Mesenchymal stem cell (in vitro differentiated cells and primary cell): ENCODE measurements at regions not wholly inside any gene's neighbourhood (a gene's known extent, or its start where the extent isn't known, plus 50 kb on each side); places are given as distances from the start of the nearest gene placed in this dataset. TPM values are rescaled to one million over a fixed set of nuclear protein-coding genes. Genes with fewer than 3 reads are reported as not detected.

ENCODE experiments used
- DNase-seq: peaks from one replicate; pipeline ENCODE4 v3.0.0-alpha.2; 2013
- H2AFZ ChIP-seq: one replicate; pipeline ENCODE4 v1.6.1; 2013; ENCODE audit warnings: low read depth, mild to moderate bottlenecking, control low read depth, inconsistent platforms, low read length, moderate library complexity
- H2AK5ac ChIP-seq: 2 replicates; pipeline ENCODE4 v1.6.1; 2013; ENCODE audit warnings: low read length, moderate library complexity, mild to moderate bottlenecking, inconsistent platforms; ENCODE audit not compliant: severe bottlenecking
- H2BK120ac ChIP-seq: one replicate; pipeline ENCODE4 v1.6.1; 2013; ENCODE audit warnings: low read depth, mild to moderate bottlenecking, inconsistent platforms, low read length, moderate library complexity
- H2BK12ac ChIP-seq, 2 experiments: one replicate each; pipeline ENCODE4 v1.6.1; 2013; ENCODE audit warnings: inconsistent platforms in 2 of 2, low read length in 2 of 2, mild to moderate bottlenecking in 2 of 2, moderate library complexity in 2 of 2, control low read depth in 1 of 2
- H2BK15ac ChIP-seq: one replicate; pipeline ENCODE4 v1.6.1; 2013; ENCODE audit warnings: mild to moderate bottlenecking, low read depth, inconsistent platforms; ENCODE audit not compliant: poor library complexity, severe bottlenecking
- H2BK5ac ChIP-seq: 2 replicates; pipeline ENCODE4 v1.6.1; 2013; ENCODE audit warnings: low read depth, mild to moderate bottlenecking, low read length, control low read depth, inconsistent platforms; ENCODE audit not compliant: poor library complexity, severe bottlenecking
- H3K14ac ChIP-seq, 2 experiments: one replicate each; pipeline ENCODE4 v1.6.1; 2013; ENCODE audit warnings: inconsistent platforms in 2 of 2, low read length in 2 of 2, control low read depth in 1 of 2, mild to moderate bottlenecking in 1 of 2, moderate library complexity in 1 of 2
- H3K18ac ChIP-seq, 2 experiments: one replicate each; pipeline ENCODE4 v1.6.1; 2013; ENCODE audit warnings: inconsistent platforms in 2 of 2, low read length in 2 of 2, control low read depth in 1 of 2, low read depth in 1 of 2, mild to moderate bottlenecking in 1 of 2
- H3K23ac ChIP-seq, 2 experiments: one replicate each; pipeline ENCODE4 v1.6.1; 2013; ENCODE audit warnings: inconsistent platforms in 2 of 2, low read length in 2 of 2, mild to moderate bottlenecking in 2 of 2, moderate library complexity in 2 of 2, control low read depth in 1 of 2
- H3K27ac ChIP-seq: 2 replicates; pipeline ENCODE4 v1.5.1; 2013; ENCODE audit warnings: mild to moderate bottlenecking, moderate library complexity, low read length, control low read depth, inconsistent platforms; ENCODE audit not compliant: poor library complexity, severe bottlenecking
- H3K27me3 ChIP-seq, 2 experiments: 2 replicates each; pipeline versions ENCODE4 v1.6.1 to v1.7.0; 2013; ENCODE audit warnings: low read length in 2 of 2, mild to moderate bottlenecking in 2 of 2, moderate library complexity in 2 of 2, control low read depth in 1 of 2, inconsistent platforms in 1 of 2; ENCODE audit not compliant: control insufficient read depth in 1 of 2, insufficient read depth in 1 of 2
- H3K36me3 ChIP-seq, 2 experiments: 2 replicates each; pipeline versions ENCODE4 v1.6.1 to v1.7.0; 2013; ENCODE audit warnings: low read length in 2 of 2, control low read depth in 1 of 2, inconsistent platforms in 1 of 2, low read depth in 1 of 2, mild to moderate bottlenecking in 1 of 2; ENCODE audit not compliant: insufficient read depth in 2 of 2, control insufficient read depth in 1 of 2
- H3K4ac ChIP-seq, 2 experiments: one replicate each; pipeline ENCODE4 v1.6.1; 2013; ENCODE audit warnings: inconsistent platforms in 2 of 2, low read length in 2 of 2, mild to moderate bottlenecking in 2 of 2, moderate library complexity in 2 of 2, control low read depth in 1 of 2, low read depth in 1 of 2
- H3K4me1 ChIP-seq: 2 replicates; pipeline ENCODE4 v1.6.1; 2013; ENCODE audit warnings: low read depth, low read length, control low read depth; ENCODE audit not compliant: control insufficient read depth, insufficient read depth
- H3K4me2 ChIP-seq: 2 replicates; pipeline ENCODE4 v1.6.1; 2013; ENCODE audit warnings: low read length, mild to moderate bottlenecking, inconsistent platforms; ENCODE audit not compliant: poor library complexity, severe bottlenecking
- H3K4me3 ChIP-seq, 2 experiments: 2 replicates each; pipeline versions ENCODE4 v1.5.1 to v1.7.0; 2013; ENCODE audit warnings: low read length in 2 of 2, mild to moderate bottlenecking in 2 of 2, control low read depth in 1 of 2, low read depth in 1 of 2; ENCODE audit not compliant: insufficient read depth in 1 of 2
- H3K79me1 ChIP-seq: replicated peaks from 2 replicates; pipeline ENCODE4 v1.6.1; 2013; ENCODE audit warnings: mild to moderate bottlenecking, control low read depth, low read length, inconsistent platforms; ENCODE audit not compliant: poor library complexity, severe bottlenecking
- H3K9ac ChIP-seq: 2 replicates; pipeline ENCODE4 v1.7.0; 2013; ENCODE audit warnings: mild to moderate bottlenecking, low read length, moderate library complexity
- H3K9me3 ChIP-seq: 2 replicates; pipeline ENCODE4 v1.7.0; 2013; ENCODE audit warnings: mild to moderate bottlenecking, low read length; ENCODE audit not compliant: control insufficient read depth
- H4K8ac ChIP-seq: one replicate; pipeline ENCODE4 v1.6.1; 2013; ENCODE audit warnings: inconsistent platforms, mild to moderate bottlenecking, low read length, moderate library complexity
- H4K91ac ChIP-seq: one replicate; pipeline ENCODE4 v1.6.1; 2013; ENCODE audit warnings: mild to moderate bottlenecking, low read length, inconsistent platforms
- WGBS: methylation state at CpG from one replicate; pipeline ENCODE4 v1.1.7; 2013; ENCODE audit warnings: mixed read lengths; 5-methylcytosine and 5-hydroxymethylcytosine counted together
- small RNA-seq: library from polyadenylated mRNA; stranded (forward); fragments of <200 nt; extraction: miRNeasy Mini kit (QIAGEN cat#:217004); gene quantifications from one replicate; pipeline ENCODE3, GENCODE V24; 2013; ENCODE audit warnings: low read depth

DNA sequence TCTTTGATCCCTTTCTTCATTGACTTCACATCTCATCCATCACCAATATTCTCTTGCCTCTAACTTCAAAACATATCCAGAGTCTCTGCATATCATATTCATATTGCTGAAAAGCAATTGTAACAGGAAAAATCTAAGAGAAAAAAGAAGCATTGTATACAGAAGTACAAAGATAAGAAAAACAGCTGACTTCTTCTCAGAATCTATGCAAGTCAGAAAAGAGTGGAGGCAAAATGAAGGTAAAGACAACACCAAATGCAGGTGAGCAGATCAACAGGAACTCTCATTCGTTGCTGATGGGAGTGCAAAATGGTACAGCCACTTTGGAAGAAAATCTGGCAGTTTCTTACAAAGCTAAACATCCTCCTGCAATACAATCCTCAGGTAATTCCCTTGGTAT, 155.6 kb downstream of the PHF2 start:
- Histone ChIP-seq H3K9ac (no peak overlapping the region), H3K14ac (no peak overlapping the region), H3K4me1 (no peaks in the 10 kb centered on the region), H4K8ac (no peak overlapping the region), H2BK5ac (no peak overlapping the region), H3K18ac (no peak overlapping the region), H2BK15ac (no peak overlapping the region), H3K36me3 (no peaks in the 10 kb centered on the region), H3K79me1 (no peaks in the 10 kb centered on the region), H3K23ac (no peak overlapping the region), H3K27me3 (no peaks in the 10 kb centered on the region), H3K27ac (no peak overlapping the region), H2AFZ (no peak overlapping the region), H2BK120ac (no peak overlapping the region), H2AK5ac (no peak overlapping the region), H3K4me3 (no peak overlapping the region), H3K4me2 (no peak overlapping the region), H3K9me3 (peaks cover 50% of the 10 kb centered on the region), H4K91ac (no peak overlapping the region), H3K4ac (no peak overlapping the region), H2BK12ac (no peak overlapping the region)
- DNase-seq = no peak
- WGBS = 20% methylated on average over 1 of the region's 1 CpG

DNA sequence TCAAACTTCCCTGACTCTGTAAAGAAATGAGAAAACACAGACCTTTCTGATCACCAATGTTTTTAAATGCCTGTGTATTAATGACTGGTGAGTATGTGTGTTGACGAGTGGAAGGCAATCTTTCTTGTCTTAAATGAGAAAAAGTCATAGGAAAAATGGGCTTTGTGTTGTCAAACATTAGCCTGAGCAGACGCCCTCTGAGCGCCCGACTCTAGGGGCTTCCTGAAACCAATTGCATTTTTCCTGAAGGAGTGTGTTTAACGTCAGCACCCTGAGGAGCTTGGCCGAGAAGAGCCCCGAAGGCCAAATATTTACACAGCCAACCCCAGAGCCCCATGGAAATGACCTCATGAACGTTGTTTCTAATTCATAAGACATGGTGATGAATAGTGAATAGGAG, 154.3 kb downstream of the PHF2 start:
- H3K4me2 ChIP-seq = no peak overlapping the region
- no peaks in the 10 kb centered on the region for H3K79me1 ChIP-seq
- no peak overlapping the region for H3K14ac ChIP-seq
- no peak overlapping the region for H3K18ac ChIP-seq
- no peak overlapping the region for H3K4ac ChIP-seq
- no peak overlapping the region for H2BK5ac ChIP-seq
- H3K9ac ChIP-seq = no peak overlapping the region
- H2BK15ac ChIP-seq = no peak overlapping the region
- no peaks in the 10 kb centered on the region for H3K4me1 ChIP-seq
- H3K27ac ChIP-seq = no peak overlapping the region
- H4K8ac ChIP-seq = no peak overlapping the region
- H3K9me3 ChIP-seq = peaks cover 48% of the 10 kb centered on the region
- no peak overlapping the region for H4K91ac ChIP-seq
- H3K27me3 ChIP-seq = no peaks in the 10 kb centered on the region
- H2AK5ac ChIP-seq = no peak overlapping the region
- no peak for DNase-seq
- no peak overlapping the region for H3K4me3 ChIP-seq
- H3K23ac ChIP-seq = no peak overlapping the region
- H2BK12ac ChIP-seq = no peak overlapping the region
- 77% methylated on average over 6 of the region's 8 CpGs for WGBS
- no peaks in the 10 kb centered on the region for H3K36me3 ChIP-seq
- no peak overlapping the region for H2AFZ ChIP-seq
- H2BK120ac ChIP-seq = no peak overlapping the region

DNA sequence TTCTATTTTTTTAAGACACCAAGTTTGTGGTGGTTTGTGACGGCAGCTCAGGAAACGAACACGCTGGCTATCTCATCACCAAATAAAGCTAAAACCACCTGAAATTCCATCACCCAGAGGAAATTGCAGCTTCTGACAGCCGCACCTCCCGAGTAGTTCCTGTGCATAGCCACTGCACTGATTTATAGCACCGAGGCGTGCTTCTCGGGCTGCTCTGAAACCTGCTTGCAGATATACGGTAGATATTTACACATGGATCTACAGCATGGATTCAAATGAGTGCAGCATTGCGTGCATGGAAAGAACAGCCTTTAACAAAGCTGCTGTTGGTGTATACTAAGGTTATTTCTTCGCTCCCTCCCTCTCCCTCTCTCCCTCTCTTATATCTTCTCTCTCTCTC, 153.8 kb downstream of the PHF2 start:
- Histone ChIP-seq H3K14ac (no peak overlapping the region), H2BK12ac (no peak overlapping the region), H2BK5ac (no peak overlapping the region), H3K23ac (no peak overlapping the region), H4K8ac (no peak overlapping the region), H3K27me3 (no peaks in the 10 kb centered on the region), H2BK15ac (no peak overlapping the region), H3K9ac (no peak overlapping the region), H3K4me2 (no peak overlapping the region), H3K4me3 (no peak overlapping the region), H3K36me3 (no peaks in the 10 kb centered on the region), H3K9me3 (peaks cover 48% of the 10 kb centered on the region), H2AK5ac (no peak overlapping the region), H3K18ac (no peak overlapping the region), H4K91ac (no peak overlapping the region), H3K27ac (no peak overlapping the region), H3K4ac (no peak overlapping the region), H2AFZ (no peak overlapping the region), H2BK120ac (no peak overlapping the region), H3K79me1 (no peaks in the 10 kb centered on the region), H3K4me1 (no peaks in the 10 kb centered on the region)
- no peak for DNase-seq
- 77% methylated on average over 11 of the region's 11 CpGs for WGBS

Small RNAs in the stretch of these regions (small RNA-seq; reads per million reads assigned to genes)
- gene MIR4291 = not detected
